HEK293 (cell line): ENCODE measurements at regions not wholly inside any gene's neighbourhood (a gene's known extent, or its start where the extent isn't known, plus 50 kb on each side); places are given as distances from the start of the nearest gene placed in this dataset.

Experiments
- CTCF ChIA-PET: fragments of 350-600 bp; formaldehyde crosslinking; extraction: SDS; loops from one replicate; lab custom pipeline; 2021; ENCODE audit warnings: antibody characterized with exemption; lab: Yijun Ruan, JAX
- POLR2A ChIA-PET: fragments of 300-600 bp; formaldehyde crosslinking; extraction: SDS; loops from one replicate; lab custom pipeline; 2020; ENCODE audit warnings: antibody characterized with exemption, inconsistent platforms; lab: Yijun Ruan, JAX
- H3K27ac ChIP-seq: fragments of 200-500 bp; sonication (Bioruptor generic); 2 replicates; pipeline ENCODE4 v1.5.1; 2014; ENCODE audit warnings: low read depth, low read length, control low read depth, inconsistent platforms; ENCODE audit errors: extremely low read depth
- H3K36me3 ChIP-seq, 2 experiments: fragments of 200-500 bp in 1 of 2; sonication (Bioruptor generic) in 1 of 2; 1 replicate in 1 of 2; 2 replicates in 1 of 2; pipeline ENCODE4 v1.5.1; 2014 to 2017; ENCODE audit warnings: inconsistent platforms in 2 of 2, low read length in 2 of 2; ENCODE audit not compliant: control insufficient read depth in 2 of 2, insufficient read depth in 1 of 2
- H3K4me1 ChIP-seq: fragments of 200-500 bp; sonication (Bioruptor generic); 2 replicates; pipeline ENCODE4 v1.5.1; 2014; ENCODE audit warnings: mild to moderate bottlenecking, low read length, inconsistent platforms; ENCODE audit not compliant: control insufficient read depth, insufficient read depth
- H3K4me3 ChIP-seq: 2 replicates; pipeline ENCODE4 v1.5.1; 2011; ENCODE audit warnings: low read depth, mild to moderate bottlenecking, control low read depth, low read length, moderate library complexity
- H3K9me3 ChIP-seq: fragments of 200-500 bp; sonication (Bioruptor generic); 2 replicates; pipeline ENCODE4 v1.5.1; 2014; ENCODE audit warnings: low read depth, low read length, inconsistent platforms; ENCODE audit not compliant: control insufficient read depth, insufficient read depth
- KLF7 ChIP-seq: fragments of 450-650 bp; formaldehyde crosslinking; IDR thresholded peaks from 2 replicates; pipeline ENCODE4 v1.5.1; 2016; ENCODE audit warnings: missing biosample characterization, missing genetic modification characterization, borderline replicate concordance
- RBAK ChIP-seq: fragments of 450-650 bp; formaldehyde crosslinking; IDR thresholded peaks from 2 replicates; pipeline ENCODE4 v1.5.1; 2016; ENCODE audit warnings: missing biosample characterization, missing genetic modification characterization
- SCRT2 ChIP-seq: fragments of 450-650 bp; formaldehyde crosslinking; IDR thresholded peaks from 2 replicates; pipeline ENCODE4 v1.5.1; 2016; ENCODE audit warnings: missing biosample characterization, missing genetic modification characterization
- ZNF138 ChIP-seq: fragments of 450-650 bp; formaldehyde crosslinking; IDR thresholded peaks from 2 replicates; pipeline ENCODE4 v1.5.1; 2016; ENCODE audit warnings: missing biosample characterization, missing genetic modification characterization, borderline replicate concordance
- ZNF416 ChIP-seq: fragments of 450-650 bp; formaldehyde crosslinking; IDR thresholded peaks from 2 replicates; pipeline ENCODE4 v1.5.1; 2016; ENCODE audit warnings: missing biosample characterization, missing genetic modification characterization
- ZNF585B ChIP-seq: fragments of 450-650 bp; formaldehyde crosslinking; IDR thresholded peaks from 2 replicates; pipeline ENCODE4 v1.5.1; 2016; ENCODE audit warnings: missing biosample characterization, missing genetic modification characterization
- ZNF600 ChIP-seq: fragments of 450-650 bp; formaldehyde crosslinking; IDR thresholded peaks from 2 replicates; pipeline ENCODE4 v1.5.1; 2016; ENCODE audit warnings: missing biosample characterization, missing genetic modification characterization
- ZNF776 ChIP-seq: fragments of 450-650 bp; formaldehyde crosslinking; IDR thresholded peaks from 2 replicates; pipeline ENCODE4 v1.5.0; 2017; ENCODE audit warnings: missing biosample characterization, missing genetic modification characterization, borderline replicate concordance
- ZNF785 ChIP-seq: fragments of 450-650 bp; formaldehyde crosslinking; IDR thresholded peaks from 2 replicates; pipeline ENCODE4 v1.5.1; 2016; ENCODE audit warnings: missing biosample characterization, missing genetic modification characterization
- ZNF843 ChIP-seq: fragments of 450-650 bp; formaldehyde crosslinking; IDR thresholded peaks from 2 replicates; pipeline ENCODE4 v1.5.1; 2016; ENCODE audit warnings: missing biosample characterization, missing genetic modification characterization
- TF ChIP-seq, protein P1 (sequence below): fragments of 450-650 bp; IDR thresholded peaks from 2 replicates; pipeline ENCODE4 v1.5.1; 2018; ENCODE audit warnings: missing biosample characterization, mild to moderate bottlenecking, missing genetic modification characterization
- TF ChIP-seq, protein P2 (sequence below): fragments of 450-650 bp; formaldehyde crosslinking; IDR thresholded peaks from 2 replicates; pipeline ENCODE4 v1.5.1; 2016; ENCODE audit warnings: missing biosample characterization, missing genetic modification characterization
- TF ChIP-seq, protein P3 (sequence below): fragments of 450-650 bp; formaldehyde crosslinking; IDR thresholded peaks from 2 replicates; pipeline ENCODE4 v1.5.1; 2016; ENCODE audit warnings: missing biosample characterization, missing genetic modification characterization, low read depth
- TF ChIP-seq, protein P4 (sequence below): fragments of 450-650 bp; formaldehyde crosslinking; IDR thresholded peaks from 2 replicates; pipeline ENCODE4 v1.5.1; 2016; ENCODE audit warnings: missing biosample characterization, missing genetic modification characterization
- TF ChIP-seq, protein P5 (sequence below): fragments of 450-650 bp; formaldehyde crosslinking; IDR thresholded peaks from 2 replicates; pipeline ENCODE4 v1.5.1; 2016; ENCODE audit warnings: missing biosample characterization, missing genetic modification characterization
- TF ChIP-seq, protein P6 (sequence below): fragments of 450-650 bp; formaldehyde crosslinking; IDR thresholded peaks from 2 replicates; pipeline ENCODE4 v1.5.1; 2017; ENCODE audit warnings: missing biosample characterization, missing genetic modification characterization

DNA sequence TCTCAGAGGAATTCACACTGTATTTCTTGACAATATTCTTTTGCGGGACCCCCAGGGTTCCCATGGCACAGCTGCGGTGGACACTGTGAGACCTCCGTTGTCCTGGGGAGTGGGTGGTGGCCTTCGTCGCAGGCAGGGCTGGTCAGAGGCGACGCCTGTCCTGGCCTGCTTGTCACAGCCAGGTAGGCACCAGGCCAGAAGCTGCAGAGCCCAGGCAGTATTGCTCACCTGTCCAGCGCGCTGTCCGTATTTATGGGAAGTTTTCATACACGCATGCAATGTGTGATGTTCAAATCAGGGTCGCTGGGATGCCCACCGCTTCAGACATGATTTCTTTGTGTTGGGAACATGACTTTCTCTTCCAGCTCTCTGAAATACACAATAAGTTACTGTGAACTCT is 126.6 kb downstream of the RTP5 start (continued):
- TF ChIP-seq, protein P1, sequence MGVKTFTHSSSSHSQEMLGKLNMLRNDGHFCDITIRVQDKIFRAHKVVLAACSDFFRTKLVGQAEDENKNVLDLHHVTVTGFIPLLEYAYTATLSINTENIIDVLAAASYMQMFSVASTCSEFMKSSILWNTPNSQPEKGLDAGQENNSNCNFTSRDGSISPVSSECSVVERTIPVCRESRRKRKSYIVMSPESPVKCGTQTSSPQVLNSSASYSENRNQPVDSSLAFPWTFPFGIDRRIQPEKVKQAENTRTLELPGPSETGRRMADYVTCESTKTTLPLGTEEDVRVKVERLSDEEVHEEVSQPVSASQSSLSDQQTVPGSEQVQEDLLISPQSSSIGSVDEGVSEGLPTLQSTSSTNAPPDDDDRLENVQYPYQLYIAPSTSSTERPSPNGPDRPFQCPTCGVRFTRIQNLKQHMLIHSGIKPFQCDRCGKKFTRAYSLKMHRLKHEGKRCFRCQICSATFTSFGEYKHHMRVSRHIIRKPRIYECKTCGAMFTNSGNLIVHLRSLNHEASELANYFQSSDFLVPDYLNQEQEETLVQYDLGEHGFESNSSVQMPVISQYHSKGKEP (tag by site-specific recombination), result no peak

DNA sequence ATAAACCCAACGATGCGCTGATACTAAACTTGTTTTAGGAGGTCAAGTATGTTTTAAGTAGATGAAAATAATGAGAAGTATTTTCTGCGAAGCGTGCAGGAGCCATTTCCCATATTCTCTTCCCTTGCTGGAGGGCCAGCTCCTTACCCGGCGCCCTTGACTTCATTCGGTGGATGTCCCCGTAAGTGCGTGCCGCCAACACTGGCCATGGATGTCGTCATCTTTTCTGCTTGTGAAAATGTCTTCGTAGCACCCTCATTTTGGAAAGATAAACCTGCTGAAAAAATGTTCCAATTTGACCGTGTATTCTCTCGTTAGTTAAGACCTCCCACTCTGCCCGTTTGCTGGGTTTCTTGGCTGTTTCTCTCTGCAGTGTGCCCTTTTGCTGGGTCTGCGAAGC is 127.5 kb downstream of the RTP5 start:
- Histone ChIP-seq H3K27ac (no peak overlapping the region), H3K36me3 (no peaks in the 10 kb centered on the region), H3K4me1 (no peaks in the 10 kb centered on the region), H3K4me3 (no peak overlapping the region)
- TF ChIP-seq ZNF600 (tag by site-specific recombination) (no peak), ZNF776 (tag by site-specific recombination) (no peak), ZNF416 (tag by site-specific recombination) (no peak), RBAK (tag by site-specific recombination) (no peak), ZNF585B (no peak), KLF7 (tag by site-specific recombination) (no peak), SCRT2 (tag by site-specific recombination) (no peak), ZNF843 (tag by site-specific recombination) (no peak)
- TF ChIP-seq, protein P2, sequence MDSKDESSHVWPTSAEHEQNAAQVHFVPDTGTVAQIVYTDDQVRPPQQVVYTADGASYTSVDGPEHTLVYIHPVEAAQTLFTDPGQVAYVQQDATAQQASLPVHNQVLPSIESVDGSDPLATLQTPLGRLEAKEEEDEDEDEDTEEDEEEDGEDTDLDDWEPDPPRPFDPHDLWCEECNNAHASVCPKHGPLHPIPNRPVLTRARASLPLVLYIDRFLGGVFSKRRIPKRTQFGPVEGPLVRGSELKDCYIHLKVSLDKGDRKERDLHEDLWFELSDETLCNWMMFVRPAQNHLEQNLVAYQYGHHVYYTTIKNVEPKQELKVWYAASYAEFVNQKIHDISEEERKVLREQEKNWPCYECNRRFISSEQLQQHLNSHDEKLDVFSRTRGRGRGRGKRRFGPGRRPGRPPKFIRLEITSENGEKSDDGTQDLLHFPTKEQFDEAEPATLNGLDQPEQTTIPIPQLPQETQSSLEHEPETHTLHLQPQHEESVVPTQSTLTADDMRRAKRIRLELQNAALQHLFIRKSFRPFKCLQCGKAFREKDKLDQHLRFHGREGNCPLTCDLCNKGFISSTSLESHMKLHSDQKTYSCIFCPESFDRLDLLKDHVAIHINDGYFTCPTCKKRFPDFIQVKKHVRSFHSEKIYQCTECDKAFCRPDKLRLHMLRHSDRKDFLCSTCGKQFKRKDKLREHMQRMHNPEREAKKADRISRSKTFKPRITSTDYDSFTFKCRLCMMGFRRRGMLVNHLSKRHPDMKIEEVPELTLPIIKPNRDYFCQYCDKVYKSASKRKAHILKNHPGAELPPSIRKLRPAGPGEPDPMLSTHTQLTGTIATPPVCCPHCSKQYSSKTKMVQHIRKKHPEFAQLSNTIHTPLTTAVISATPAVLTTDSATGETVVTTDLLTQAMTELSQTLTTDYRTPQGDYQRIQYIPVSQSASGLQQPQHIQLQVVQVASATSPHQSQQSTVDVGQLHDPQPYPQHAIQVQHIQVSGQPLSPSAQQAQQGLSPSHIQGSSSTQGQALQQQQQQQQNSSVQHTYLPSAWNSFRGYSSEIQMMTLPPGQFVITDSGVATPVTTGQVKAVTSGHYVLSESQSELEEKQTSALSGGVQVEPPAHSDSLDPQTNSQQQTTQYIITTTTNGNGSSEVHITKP (tag by site-specific recombination), result no peak
- TF ChIP-seq, protein P1 (tag by site-specific recombination), result no peak
- TF ChIP-seq, protein P3, sequence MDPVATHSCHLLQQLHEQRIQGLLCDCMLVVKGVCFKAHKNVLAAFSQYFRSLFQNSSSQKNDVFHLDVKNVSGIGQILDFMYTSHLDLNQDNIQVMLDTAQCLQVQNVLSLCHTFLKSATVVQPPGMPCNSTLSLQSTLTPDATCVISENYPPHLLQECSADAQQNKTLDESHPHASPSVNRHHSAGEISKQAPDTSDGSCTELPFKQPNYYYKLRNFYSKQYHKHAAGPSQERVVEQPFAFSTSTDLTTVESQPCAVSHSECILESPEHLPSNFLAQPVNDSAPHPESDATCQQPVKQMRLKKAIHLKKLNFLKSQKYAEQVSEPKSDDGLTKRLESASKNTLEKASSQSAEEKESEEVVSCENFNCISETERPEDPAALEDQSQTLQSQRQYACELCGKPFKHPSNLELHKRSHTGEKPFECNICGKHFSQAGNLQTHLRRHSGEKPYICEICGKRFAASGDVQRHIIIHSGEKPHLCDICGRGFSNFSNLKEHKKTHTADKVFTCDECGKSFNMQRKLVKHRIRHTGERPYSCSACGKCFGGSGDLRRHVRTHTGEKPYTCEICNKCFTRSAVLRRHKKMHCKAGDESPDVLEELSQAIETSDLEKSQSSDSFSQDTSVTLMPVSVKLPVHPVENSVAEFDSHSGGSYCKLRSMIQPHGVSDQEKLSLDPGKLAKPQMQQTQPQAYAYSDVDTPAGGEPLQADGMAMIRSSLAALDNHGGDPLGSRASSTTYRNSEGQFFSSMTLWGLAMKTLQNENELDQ (tag by site-specific recombination), result no peak
- TF ChIP-seq, all 188 proteins: peak for 0
- POLR2A ChIA-PET, result no interaction called here
- H3K9me3 ChIP-seq, result no peaks in the 10 kb centered on the region
- CTCF ChIA-PET, result interaction anchor here (0.7 kb wide), 1 partner anchor 1157 kb away, joined by 3 read pairs; no protein-coding TSS in a partner anchor

DNA sequence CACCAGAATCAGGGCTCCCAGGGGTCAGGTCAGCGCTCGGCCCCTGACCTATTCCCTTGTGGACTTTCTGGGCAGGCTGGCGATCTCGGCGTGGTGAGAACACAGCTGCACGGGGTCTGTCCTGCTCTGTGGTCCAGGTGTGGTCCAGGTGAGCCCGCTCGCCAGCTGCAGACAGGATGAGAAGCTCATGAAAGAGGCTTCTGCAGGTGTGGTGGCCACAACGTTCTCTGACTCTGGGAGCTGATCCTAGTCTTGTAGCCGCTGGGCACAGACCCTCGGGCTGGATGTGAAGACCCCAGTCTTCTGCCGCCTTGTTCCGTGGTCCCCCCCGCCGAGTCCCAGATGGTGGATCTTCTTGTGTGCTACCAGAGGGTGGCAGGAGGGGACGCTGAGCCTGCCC is 129.7 kb downstream of the RTP5 start:
- Histone ChIP-seq H3K4me1 (no peaks in the 10 kb centered on the region), H3K27ac (no peak overlapping the region), H3K9me3 (no peaks in the 10 kb centered on the region), H3K4me3 (no peak overlapping the region), H3K36me3 (no peaks in the 10 kb centered on the region)
- CTCF ChIA-PET, result interaction anchor here (1.1 kb wide), 1 partner anchor 47 kb away, joined by 3 read pairs; no protein-coding TSS in a partner anchor
- POLR2A ChIA-PET, result no interaction called here
- TF ChIP-seq ZNF138 (tag by site-specific recombination), result no peak
- no peak for TF ChIP-seq ZNF785
- TF ChIP-seq, protein P4, sequence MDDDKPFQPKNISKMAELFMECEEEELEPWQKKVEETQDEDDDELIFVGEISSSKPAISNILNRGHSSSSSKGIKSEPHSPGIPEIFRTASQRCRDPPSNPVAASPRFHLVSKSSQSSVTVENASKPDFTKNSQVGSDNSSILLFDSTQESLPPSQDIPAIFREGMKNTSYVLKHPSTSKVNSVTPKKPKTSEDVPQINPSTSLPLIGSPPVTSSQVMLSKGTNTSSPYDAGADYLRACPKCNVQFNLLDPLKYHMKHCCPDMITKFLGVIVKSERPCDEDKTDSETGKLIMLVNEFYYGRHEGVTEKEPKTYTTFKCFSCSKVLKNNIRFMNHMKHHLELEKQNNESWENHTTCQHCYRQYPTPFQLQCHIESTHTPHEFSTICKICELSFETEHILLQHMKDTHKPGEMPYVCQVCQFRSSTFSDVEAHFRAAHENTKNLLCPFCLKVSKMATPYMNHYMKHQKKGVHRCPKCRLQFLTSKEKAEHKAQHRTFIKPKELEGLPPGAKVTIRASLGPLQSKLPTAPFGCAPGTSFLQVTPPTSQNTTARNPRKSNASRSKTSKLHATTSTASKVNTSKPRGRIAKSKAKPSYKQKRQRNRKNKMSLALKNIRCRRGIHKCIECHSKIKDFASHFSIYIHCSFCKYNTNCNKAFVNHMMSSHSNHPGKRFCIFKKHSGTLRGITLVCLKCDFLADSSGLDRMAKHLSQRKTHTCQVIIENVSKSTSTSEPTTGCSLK (tag by site-specific recombination), result no peak
- TF ChIP-seq, protein P5, sequence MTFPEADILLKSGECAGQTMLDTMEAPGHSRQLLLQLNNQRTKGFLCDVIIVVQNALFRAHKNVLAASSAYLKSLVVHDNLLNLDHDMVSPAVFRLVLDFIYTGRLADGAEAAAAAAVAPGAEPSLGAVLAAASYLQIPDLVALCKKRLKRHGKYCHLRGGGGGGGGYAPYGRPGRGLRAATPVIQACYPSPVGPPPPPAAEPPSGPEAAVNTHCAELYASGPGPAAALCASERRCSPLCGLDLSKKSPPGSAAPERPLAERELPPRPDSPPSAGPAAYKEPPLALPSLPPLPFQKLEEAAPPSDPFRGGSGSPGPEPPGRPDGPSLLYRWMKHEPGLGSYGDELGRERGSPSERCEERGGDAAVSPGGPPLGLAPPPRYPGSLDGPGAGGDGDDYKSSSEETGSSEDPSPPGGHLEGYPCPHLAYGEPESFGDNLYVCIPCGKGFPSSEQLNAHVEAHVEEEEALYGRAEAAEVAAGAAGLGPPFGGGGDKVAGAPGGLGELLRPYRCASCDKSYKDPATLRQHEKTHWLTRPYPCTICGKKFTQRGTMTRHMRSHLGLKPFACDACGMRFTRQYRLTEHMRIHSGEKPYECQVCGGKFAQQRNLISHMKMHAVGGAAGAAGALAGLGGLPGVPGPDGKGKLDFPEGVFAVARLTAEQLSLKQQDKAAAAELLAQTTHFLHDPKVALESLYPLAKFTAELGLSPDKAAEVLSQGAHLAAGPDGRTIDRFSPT (tag by site-specific recombination), result no peak
- TF ChIP-seq, protein P6, sequence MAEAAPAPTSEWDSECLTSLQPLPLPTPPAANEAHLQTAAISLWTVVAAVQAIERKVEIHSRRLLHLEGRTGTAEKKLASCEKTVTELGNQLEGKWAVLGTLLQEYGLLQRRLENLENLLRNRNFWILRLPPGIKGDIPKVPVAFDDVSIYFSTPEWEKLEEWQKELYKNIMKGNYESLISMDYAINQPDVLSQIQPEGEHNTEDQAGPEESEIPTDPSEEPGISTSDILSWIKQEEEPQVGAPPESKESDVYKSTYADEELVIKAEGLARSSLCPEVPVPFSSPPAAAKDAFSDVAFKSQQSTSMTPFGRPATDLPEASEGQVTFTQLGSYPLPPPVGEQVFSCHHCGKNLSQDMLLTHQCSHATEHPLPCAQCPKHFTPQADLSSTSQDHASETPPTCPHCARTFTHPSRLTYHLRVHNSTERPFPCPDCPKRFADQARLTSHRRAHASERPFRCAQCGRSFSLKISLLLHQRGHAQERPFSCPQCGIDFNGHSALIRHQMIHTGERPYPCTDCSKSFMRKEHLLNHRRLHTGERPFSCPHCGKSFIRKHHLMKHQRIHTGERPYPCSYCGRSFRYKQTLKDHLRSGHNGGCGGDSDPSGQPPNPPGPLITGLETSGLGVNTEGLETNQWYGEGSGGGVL (tag by site-specific recombination), result no peak
